ENCODE measurements at regions not wholly inside any gene's neighbourhood (a gene's known extent, or its start where the extent isn't known, plus 50 kb on each side); places are given as distances from the start of the nearest gene placed in this dataset.
"Not testable (repeated sequence)": the region's sequence is repeated elsewhere in the genome, so short reads cannot be mapped to it uniquely, and the experiment has no call there.

DNA sequence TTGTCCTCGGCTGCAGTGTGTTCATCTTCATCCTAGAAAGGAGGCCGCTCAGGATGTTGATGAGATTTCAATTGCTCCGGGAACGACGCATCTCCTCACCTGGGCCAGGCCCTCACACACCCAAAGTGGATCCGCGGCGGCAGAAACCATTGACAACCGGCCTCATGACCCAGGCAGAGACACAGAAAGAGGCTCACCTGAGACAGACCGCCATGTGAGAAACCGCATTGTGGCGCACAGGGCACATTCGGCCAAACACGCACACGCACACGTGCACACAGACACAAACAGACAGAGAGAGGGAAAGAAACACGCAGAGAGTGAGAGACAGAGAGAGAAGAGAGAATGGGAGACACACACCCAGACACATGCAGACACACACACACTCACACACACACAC, 3879.3 kb downstream of the SRGAP2C start:
- Mint-ChIP-seq H3K9me3 (peaks cover 26% of the 10 kb centered on the region in 2 donors), H3K36me3 (peaks cover 32 to 34% of the 10 kb centered on the region in 2 donors), H3K27ac (peak overlapping the region in 1 of 2 donors; percentile 40)
- ATAC-seq; DNase-seq (ENCODE audit: low spot score in 2 of 2): not testable (repeated sequence)

DNA sequence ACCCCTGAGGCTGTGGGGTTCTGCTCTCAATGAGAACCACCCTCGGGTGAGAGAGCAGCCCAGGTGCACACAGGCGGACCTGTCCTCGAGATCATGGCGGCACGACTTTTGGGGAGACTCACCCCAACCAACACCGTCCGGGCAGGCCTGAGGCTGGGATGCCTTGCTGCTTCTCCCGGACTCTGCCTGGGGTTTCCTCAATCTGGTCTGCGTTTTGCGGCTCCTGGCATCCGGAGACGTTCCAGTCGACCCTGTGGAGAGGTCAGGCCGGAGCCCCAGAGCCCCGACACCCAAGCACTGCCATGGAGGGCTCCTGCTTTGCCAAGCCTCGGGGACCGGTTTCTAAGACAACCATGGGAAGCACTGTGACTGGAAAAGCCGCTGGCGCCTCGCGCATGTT, 3879.7 kb downstream of the SRGAP2C start:
- H3K36me3 Mint-ChIP-seq, result peaks cover 36 to 39% of the 10 kb centered on the region in 2 donors
- ATAC-seq (no peak), DNase-seq (ENCODE audit: low spot score in 2 of 2) (no peak)
- H3K9me3 Mint-ChIP-seq, result peaks cover 30% of the 10 kb centered on the region in 2 donors
- no peak overlapping the region for H3K27ac Mint-ChIP-seq

DNA sequence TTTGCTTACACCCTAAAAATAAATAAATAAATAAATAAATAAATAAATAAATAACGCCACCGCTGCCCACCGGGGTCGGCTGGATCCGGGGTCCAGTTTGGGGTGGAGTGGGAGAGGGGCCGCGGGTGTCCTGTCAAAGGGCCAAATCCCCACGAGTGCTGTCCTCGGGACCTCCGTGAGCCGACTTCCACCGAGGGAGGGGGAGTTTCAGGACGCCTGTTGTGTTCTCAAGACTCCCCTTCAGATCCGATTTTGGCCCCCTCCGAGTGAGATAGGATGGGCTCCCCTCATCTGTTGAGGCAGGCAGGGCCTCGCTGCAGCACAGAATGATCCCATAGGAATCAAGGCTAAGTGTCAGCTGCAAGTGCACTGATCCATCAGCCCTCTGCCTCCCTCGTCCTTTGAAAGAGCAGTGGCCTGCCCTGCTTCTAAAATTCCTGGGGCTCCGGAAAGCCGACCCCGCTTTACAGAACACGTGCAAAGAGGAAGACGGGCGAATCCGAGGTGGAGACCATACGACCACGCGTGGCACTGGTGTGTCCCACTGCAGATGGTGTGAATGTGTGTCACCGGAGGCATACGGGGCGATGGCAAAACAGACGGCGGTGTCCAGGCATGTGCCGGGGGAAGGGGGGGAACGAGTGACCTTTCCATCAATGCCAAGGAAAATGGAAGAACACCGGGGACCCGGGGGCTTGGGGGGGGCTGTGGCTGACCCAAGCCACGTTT, 3880.5 kb downstream of the SRGAP2C start:
- ATAC-seq, result no peak
- H3K36me3 Mint-ChIP-seq, result peaks cover 44 to 46% of the 10 kb centered on the region in 2 donors
- no peak for DNase-seq (ENCODE audit: low spot score in 2 of 2)
- no peak overlapping the region for H3K27ac Mint-ChIP-seq
- H3K9me3 Mint-ChIP-seq, result peaks cover 38% of the 10 kb centered on the region in 2 donors

DNA sequence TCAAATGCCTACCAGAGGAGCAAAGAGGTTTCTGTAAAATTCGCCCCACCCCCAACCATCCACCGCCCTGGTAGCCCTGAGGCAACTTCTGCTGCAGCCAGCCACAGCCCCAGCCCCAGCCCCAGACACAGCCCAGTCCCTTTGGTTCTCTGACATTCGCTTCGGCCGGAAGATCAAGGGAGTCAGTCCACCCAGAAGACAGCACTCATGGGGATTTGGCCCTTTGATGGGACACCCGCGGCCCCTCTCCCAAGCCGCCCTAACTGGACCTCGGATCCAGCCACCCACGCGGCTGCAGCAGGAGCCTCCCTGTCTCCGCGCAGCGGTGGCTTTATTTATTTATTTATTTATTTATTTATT, 3881.0 kb downstream of the SRGAP2C start:
- DNase-seq (ENCODE audit: low spot score in 2 of 2) (no peak), ATAC-seq (no peak)
- no peak overlapping the region for H3K27ac Mint-ChIP-seq
- H3K36me3 Mint-ChIP-seq, result peaks cover 50 to 52% of the 10 kb centered on the region in 2 donors
- H3K9me3 Mint-ChIP-seq, result peaks cover 43 to 44% of the 10 kb centered on the region in 2 donors

DNA sequence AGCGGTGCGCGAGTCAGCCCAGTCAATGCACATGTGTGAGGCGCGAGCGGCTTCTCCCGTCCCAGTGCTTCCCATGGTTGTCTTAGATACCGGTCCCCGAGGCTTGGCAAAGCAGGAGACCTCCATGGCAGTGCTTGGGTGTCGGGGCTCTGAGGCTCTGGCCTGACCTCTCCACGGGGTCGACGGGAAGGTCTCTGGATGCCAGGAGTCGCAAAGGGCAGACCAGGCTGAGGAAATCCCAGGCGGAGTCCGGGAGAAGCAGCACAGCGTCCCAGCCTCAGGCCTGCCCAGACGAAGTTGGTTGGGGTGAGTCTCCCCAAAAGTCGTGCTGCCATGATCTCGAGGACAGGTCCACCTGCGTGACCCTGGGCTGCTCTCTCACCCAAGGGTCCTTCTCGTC, 3881.6 kb downstream of the SRGAP2C start:
- Mint-ChIP-seq H3K27ac (no peak overlapping the region), H3K36me3 (peaks cover 55 to 58% of the 10 kb centered on the region in 2 donors), H3K9me3 (peaks cover 49 to 50% of the 10 kb centered on the region in 2 donors)
- DNase-seq (ENCODE audit: low spot score in 2 of 2) (no peak), ATAC-seq (no peak)

DNA sequence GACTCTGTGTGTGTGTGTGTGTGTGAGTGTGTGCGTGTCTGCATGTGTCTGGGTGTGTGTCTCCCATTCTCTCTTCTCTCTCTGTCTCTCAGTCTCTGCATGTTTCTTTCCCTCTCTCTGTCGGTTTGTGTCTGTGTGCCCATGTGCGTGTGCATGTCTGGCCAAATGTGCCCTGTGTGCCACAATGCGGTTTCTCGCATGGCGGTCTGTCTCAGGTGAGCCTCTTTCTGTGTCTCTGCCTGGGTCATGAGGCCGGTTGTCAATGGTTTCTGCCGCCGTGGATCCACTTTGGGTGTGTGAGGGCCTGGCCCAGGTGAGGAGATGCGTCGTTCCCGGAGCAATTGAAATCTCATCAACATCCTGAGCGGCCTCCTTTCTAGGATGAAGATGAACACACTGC, 3882.1 kb downstream of the SRGAP2C start:
- Mint-ChIP-seq H3K36me3 (peaks cover 60 to 62% of the 10 kb centered on the region in 2 donors), H3K9me3 (peaks cover 54% of the 10 kb centered on the region in 2 donors)
- DNase-seq (ENCODE audit: low spot score in 2 of 2); ATAC-seq; H3K27ac Mint-ChIP-seq: not testable (repeated sequence)

DNA sequence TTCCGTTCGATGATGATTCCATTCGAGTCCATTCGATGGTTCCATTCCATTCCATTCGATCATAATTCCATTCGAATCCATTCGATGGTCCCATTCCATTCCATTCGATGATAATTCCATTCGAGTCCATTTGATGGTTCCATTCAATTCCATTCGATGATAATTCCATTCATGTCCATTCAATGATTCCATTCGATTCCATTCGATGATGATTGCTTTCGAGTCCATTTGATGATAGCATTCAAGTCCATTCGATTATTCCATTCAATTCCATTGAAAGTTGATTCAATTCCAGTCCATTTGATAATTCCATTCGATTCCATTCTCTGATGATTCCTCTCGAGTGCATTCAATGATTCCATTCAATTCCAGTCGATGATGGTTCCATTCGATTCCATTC, 3895.3 kb downstream of the SRGAP2C start:
- Mint-ChIP-seq H3K9me3 (peaks cover 69 to 73% of the 10 kb centered on the region in 2 donors), H3K36me3 (peaks cover 68 to 72% of the 10 kb centered on the region in 2 donors), H3K27ac (no peak overlapping the region)
- ATAC-seq (no peak), DNase-seq (ENCODE audit: low spot score in 2 of 2) (no peak)

DNA sequence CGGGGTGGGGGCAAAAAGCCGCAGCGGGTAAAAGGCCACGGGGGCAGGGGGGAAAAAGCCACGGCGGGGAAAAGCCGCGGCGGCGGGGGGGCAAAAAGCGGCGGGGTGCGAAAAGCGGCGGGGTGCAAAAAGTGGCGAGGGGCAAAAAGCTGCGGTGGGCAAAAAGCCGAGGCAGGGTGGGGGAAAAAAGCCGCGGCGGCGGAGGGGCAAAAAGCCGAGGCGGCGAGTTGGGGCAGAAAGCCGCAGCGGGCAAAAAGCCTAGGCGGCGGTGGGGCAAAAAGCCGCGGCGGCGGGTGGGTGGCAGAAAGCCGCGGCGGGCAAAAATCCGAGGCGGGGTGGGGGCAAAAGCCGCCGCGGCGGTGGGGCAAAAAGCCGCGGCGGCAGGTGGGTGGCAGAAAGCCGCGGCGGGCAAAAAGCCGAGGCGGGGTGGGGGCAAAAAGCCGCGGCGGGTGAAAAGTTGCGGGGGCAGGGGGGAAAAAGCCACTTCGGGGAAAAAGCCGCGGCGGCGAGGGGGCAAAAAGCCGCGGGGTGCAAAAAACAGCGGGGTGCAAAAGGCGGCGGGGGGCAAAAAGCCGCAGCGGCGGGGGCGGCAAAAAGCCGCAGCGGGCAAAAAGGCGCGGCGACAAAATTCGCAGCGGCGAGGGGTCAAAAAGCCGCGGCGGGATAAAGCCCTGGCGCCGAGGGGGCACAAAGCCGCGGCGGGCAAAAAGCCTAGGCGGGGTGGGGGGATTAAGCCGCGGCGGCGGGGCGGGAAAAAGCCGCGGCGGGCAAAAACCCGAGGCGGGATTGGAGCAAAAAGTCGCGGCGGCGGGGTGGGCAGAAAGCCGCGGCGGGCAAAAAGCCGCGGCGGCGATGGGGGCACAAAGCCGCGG, 3901.2 kb downstream of the SRGAP2C start:
- no peak for DNase-seq (ENCODE audit: low spot score in 2 of 2)
- H3K36me3 Mint-ChIP-seq, result peaks cover 42 to 44% of the 10 kb centered on the region in 2 donors
- H3K9me3 Mint-ChIP-seq, result peaks cover 43% of the 10 kb centered on the region in 2 donors
- no peak for ATAC-seq
- no peak overlapping the region for H3K27ac Mint-ChIP-seq

DNA sequence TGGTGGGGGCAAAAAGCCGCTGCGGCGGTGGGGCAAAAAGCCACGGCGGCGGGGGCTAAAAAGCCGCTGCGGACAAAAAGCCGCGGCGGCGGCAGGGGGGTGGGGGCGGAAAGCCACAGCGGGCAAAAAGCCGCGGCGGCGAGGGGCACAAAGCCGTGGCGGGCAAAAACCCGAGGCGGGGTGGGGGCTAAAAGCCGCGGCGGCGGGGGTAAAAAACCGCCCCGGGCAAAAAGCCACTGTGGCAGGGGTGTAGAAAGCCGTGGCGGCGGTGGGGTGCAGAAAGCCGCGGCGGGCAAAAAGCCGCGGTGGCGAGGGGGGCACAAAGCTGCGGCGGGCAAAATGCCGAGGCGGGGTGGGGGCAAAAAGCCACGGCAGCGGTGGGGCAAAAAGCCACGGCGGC, 3901.8 kb downstream of the SRGAP2C start:
- H3K27ac Mint-ChIP-seq, result no peak overlapping the region
- H3K9me3 Mint-ChIP-seq, result peaks cover 37% of the 10 kb centered on the region in 2 donors
- ATAC-seq (no peak), DNase-seq (ENCODE audit: low spot score in 2 of 2) (no peak)
- H3K36me3 Mint-ChIP-seq, result peaks cover 38% of the 10 kb centered on the region in 2 donors

DNA sequence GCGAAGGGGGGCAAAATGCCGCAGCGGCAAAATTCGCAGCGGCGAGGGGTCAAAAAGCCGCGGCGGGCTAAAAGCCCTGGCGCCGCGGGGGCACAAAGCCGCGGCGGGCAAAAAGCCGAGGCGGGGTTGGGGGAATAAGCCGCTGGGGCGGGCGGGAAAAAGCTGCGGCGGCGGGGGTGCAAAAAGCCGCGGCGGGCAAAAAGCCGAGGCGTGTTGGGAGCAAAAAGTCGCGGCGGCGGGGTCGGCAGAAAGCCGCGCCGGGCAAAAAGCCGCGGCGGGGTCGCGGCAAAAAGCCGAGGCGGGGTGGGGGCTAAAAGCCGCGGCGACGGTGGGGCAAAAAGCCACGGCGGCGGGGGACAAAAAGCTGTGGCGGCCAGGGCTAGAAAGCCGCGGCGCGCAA, 3902.5 kb downstream of the SRGAP2C start:
- peaks cover 32% of the 10 kb centered on the region in 2 donors for H3K36me3 Mint-ChIP-seq

DNA sequence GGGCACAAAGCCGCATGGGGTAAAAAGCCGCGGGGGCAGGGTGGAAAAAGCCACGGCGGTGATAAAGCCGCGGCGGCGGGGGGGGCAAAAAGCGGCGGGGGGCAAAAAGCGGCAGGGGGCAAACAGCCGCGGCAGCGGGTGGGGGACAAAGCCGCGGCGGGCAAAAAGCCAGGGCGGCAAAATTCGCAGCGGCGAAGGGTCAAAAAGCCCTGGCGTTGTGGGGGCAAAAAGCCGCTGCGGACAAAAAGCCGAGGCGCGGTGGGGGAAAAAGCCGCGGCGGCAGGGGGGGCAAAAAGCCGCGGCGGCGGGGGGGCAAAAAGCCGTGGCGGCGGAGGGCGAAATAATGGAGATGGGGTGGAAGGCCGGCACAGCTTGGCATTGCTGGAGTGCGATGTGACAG, 3902.9 kb downstream of the SRGAP2C start:
- peaks cover 26 to 28% of the 10 kb centered on the region in 2 donors for H3K9me3 Mint-ChIP-seq
- DNase-seq (ENCODE audit: low spot score in 2 of 2), result no peak
- peaks cover 27% of the 10 kb centered on the region in 2 donors for H3K36me3 Mint-ChIP-seq
- no peak for ATAC-seq
- peak overlapping the region in 1 of 2 donors; percentile 55 for H3K27ac Mint-ChIP-seq

More for the DNA sequence above, 3902.5 kb downstream of the SRGAP2C start:
- H3K27ac Mint-ChIP-seq, result no peak overlapping the region
- peaks cover 30 to 31% of the 10 kb centered on the region in 2 donors for H3K9me3 Mint-ChIP-seq
- no peak for DNase-seq (ENCODE audit: low spot score in 2 of 2)
- ATAC-seq, result no peak

DNA sequence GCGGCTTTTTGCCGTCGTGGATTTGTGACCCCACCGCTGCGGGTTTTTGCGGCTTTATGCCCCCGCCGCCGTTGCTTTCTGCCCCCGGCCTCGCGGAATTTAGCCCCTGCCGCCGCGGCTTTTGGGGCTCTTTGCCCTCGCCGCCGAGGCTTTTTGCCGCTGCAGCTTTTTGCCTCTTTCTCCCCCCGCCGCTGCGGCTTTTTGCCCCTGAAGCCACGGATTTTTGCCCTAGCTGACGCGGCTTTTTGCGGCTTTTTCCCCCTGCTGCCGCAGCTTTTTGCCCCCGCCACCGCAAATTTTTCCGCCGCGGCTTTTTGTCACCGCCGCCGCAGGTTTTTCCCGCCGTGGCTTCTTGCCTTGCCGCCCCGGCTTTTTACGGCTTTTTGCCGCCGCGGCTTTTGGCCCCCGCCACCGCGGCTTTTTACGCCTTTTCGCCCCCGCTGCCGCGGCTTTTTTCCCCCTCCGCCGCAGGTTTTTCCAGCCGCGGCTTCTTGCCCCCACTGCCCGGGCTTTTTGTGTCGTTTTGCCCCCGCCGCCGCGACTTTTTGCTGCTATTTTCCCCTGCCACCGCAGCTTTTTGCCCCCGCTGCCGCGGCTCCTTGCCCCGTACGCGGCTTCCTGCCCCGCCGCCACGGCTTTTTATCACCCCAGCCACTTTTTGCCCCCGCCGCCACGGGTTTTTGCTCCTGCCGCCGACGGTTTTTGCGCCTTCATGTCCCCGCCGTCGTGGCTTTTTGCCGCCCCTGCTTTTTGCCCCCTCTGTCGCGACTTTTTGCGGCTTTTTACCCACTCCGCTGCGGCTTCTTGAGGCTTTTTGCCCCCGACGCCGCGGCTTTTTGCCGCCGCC, 3933.6 kb downstream of the SRGAP2C start:
- DNase-seq (ENCODE audit: low spot score in 2 of 2) (no peak), ATAC-seq (no peak)
- Mint-ChIP-seq H3K27ac (no peak overlapping the region), H3K9me3 (peaks cover 10 to 20% of the 10 kb centered on the region in 2 donors), H3K36me3 (peaks cover 11 to 18% of the 10 kb centered on the region in 2 donors)

DNA sequence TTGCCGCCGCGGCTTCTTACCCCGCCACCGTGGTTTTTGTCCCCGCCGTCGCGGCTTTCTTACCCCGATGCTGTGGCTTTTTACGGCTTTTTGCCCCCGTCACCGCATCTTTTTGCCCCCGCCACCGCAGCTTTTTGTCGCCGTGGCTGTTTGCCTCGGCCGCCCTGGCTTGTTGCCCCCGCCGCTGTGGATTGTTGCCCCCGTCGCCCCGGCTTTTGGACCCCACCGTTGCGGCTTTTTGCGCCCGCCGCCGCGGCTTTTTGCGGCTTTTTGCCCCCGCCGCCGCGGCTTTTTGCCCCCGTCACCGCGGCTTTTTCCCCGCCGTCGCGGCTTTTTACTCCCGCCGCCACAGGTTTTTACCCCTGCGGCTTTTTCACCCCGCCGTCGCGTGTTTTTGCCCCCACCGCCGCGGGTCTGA, 3934.3 kb downstream of the SRGAP2C start:
- H3K9me3 Mint-ChIP-seq, result peaks cover 12 to 22% of the 10 kb centered on the region in 2 donors
- H3K36me3 Mint-ChIP-seq, result peaks cover 14 to 25% of the 10 kb centered on the region in 2 donors
- ATAC-seq (no peak), DNase-seq (ENCODE audit: low spot score in 2 of 2) (no peak)
- H3K27ac Mint-ChIP-seq, result no peak overlapping the region

DNA sequence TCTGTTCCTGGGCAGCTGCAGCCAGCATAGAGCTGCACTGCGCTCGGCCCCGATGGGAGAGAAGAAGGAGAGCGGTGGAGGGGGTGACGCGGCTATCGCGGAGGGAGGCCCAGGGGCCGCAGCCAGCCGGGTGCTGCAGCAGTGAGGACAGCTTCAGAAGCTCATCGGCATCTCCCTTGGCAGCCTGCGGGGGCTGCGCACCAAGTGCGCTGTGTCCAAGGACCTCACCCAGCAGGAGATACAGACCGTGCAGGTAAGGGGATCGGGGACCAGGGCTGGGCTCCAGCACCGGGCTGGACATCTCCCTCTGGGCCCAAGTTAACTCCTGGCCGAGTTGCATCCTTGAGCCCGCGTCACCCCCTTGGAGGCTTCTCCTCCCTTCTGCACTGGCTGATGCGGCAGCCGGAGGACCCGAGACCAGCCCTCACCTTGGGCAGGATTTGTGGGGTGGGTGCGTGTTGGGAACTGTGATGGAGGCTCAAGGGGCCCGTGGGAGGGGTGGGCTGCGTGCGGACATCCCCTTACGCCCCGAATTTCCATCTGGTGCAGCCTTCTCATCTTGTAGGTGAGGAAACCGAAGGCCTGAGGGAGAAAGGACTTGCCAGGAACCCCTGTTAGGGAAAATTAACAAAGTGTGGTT, 3934.9 kb downstream of the SRGAP2C start:
- not testable (repeated sequence) for DNase-seq (ENCODE audit: low spot score in 2 of 2); ATAC-seq; H3K27ac Mint-ChIP-seq
- Mint-ChIP-seq H3K9me3 (peaks cover 15 to 26% of the 10 kb centered on the region in 2 donors), H3K36me3 (peaks cover 18 to 29% of the 10 kb centered on the region in 2 donors)

DNA sequence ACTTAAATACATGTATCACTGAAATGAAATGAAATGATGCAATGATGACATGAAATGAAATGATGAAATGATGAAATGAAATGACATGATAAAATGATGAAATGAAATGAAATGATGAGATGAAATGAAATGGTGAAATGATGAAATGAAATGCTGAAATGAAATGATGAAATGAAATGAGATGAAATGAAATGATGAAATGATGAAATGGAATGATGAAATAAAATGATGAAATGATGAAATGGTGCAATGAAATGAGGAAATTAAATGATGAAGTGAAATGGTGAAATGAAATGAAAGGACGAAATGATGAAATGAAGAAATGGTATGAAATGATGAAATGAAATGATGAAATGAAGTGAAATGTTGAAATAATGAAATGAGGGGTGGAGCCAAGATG, 3937.8 kb downstream of the SRGAP2C start:
- H3K9me3 Mint-ChIP-seq, result peaks cover 27 to 36% of the 10 kb centered on the region in 2 donors
- not testable (repeated sequence) for ATAC-seq; H3K27ac Mint-ChIP-seq; DNase-seq (ENCODE audit: low spot score in 2 of 2)
- H3K36me3 Mint-ChIP-seq, result peaks cover 18 to 46% of the 10 kb centered on the region in 2 donors
